GM21825 (cell line): ENCODE measurements at regions not wholly inside any gene's neighbourhood (a gene's known extent, or its start where the extent isn't known, plus 50 kb on each side); places are given as distances from the start of the nearest gene placed in this dataset.
A peak's percentile ranks its signal among the peaks of the same experiment; 100 is the strongest.

Experiments
- ATAC-seq: cut with Tn5 transposase; IDR thresholded peaks from one replicate; pipeline ENCODE4 v1.9.1; 2021; ENCODE audit warnings: mild to moderate bottlenecking, moderate library complexity; ENCODE audit not compliant: unreplicated experiment

DNA sequence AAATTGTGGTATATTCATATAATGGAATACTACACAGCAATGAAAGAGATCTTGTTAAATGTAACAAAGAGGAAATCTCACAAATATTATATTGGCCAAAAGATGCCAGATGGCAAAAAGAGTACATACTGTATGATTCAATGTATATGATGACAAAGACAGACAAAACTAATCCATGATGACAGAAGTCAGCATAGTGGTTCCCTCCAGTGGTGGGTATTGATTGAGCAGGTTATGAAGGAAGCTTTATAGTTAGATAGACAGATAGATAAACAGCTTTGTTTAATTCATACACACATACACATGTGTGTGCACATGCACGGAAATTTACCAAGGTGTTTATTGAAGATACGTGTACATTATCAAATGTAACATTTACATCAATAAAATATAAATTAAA, 74.4 kb upstream of the SMIM36 start:
- ATAC-seq = no peak

DNA sequence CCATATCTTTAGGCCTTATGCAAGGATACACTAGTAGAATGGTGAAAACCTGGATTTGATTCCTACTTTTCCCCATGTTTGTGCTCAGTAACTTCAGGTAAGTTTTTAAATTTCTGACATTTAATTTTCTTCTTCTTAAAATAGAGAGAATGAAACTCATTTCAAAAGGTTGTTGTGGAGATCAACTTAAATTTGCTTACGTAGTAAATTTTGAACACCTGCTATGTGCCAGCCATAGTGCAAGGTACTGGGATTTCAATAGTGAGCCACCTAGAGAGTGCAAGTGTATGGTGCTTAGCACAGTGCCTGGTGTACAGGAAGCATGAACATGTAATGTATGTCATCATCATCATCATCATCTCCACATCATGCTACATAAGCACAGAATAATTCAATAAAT, 73.6 kb upstream of the SMIM36 start:
- ATAC-seq = no peak

DNA sequence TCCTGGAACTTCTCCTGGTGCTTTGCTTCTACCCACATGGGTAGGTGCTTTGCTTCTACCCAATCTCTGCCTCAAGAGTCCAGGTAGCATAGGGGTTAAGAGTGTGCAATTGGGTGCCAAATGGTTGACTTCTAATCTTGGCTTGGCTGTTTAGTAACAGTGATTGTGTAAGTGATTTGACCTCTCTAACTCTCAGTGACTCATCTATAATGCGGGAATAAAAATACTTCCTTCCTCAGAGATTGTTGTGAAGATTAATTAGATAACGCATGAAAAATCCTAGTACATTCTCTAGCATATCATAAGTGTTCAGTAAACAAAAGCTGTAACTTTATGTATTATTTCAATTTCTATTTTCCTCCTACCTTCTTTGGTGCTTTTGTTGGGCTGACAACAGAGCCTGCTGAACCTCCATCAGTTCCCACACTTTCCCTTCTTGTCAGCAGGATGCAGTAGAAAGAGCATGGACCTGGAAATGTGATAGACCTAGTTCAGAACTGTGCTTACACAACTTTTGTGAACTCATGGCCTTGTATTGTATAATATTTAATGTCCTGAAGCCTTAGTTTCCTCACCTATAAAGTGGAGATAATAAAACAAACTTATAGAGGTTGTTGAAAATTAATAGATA, 72.9 kb upstream of the SMIM36 start:
- ATAC-seq = no peak

DNA sequence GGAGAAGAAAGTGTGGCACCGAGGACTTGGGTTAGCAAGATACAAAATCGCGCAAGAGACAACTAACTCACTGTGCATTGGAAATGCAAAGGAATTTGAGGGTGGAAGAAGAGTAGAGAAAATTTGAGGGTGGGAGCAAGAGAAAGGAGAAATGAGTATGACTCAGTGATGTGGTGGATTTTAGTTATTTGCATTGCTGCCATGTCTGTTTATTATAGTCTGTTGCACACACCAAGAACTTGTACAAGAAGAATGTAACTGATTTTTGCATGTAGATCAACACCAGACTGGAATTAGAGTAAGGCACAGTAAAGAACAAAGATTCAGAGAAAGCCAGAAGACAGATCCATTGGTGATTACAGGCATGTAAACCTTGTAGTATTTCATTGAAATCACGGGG, 71.6 kb upstream of the SMIM36 start:
- ATAC-seq = no peak

DNA sequence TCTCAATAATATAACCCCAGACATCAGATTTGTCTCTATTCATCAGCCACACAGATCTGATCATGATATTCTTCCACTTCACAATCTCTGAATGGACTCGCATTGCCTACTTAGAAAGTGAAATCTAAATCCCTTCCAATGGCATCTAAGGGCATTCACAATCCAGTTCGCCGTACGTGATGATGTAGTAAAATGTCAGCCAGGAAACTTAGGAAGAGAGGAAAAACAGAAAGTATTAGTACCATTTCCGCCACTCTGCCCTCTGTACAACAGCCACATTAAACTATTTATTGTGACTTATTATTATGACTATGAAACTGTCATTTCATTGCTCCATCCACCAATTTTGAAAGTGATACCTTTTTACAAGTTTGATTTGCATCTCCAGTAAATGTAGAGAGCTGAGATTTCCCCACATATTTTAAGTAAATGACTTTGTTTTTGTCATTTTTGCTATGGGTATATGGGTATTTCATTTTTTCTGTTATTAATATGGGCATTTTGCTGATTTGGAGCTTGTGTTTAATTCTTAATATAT, 69.4 kb upstream of the SMIM36 start:
- ATAC-seq = peak; percentile 42

DNA sequence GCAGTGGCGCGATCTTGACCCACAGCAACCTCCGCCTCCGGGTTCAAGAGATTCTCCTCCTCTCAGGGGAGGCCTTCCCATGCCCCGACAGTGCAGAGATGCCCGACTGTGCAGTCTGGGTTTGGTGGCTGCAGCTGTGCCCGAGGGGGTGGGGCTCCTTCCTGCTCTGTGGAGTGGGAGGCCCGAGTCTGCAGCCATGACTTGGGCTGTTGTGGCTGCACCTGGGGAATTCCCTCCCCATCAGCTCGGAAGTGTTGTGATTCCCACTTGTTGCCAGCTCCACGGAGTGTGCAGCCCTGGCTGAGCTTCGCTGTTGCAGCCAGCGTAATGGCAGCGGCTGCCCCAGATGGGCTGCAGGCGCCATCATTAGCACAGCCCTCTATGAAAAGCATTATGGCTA, 66.4 kb upstream of the SMIM36 start:
- peak; percentile 22 for ATAC-seq

DNA sequence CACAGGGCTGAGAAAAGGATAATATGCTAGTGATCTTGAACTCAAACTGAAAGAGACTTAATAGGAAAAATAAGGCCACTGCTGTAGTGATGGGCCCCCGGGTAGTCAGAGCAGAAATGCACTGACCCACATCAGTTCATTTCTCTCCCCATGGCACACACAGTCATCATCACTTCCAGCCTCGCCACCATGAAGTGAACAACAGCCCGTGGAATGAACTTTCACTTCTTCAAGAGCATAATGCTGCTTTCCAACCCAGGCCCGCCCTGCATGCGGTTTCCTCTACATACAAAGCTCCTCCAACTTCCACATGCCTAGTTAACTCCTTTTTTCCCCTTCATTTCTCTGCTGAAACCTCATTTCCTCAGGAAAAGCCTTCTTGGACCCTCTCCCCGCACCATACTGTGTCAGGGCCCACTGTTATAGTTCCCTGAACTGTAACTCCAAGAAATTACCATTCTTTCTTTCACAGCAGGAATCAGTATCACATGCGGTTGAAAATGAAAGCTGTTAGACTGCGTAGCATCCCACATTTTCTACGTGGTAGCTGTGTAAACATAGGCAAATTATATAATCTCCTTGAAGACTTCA, 65.8 kb upstream of the SMIM36 start:
- peak; percentile 70 for ATAC-seq

DNA sequence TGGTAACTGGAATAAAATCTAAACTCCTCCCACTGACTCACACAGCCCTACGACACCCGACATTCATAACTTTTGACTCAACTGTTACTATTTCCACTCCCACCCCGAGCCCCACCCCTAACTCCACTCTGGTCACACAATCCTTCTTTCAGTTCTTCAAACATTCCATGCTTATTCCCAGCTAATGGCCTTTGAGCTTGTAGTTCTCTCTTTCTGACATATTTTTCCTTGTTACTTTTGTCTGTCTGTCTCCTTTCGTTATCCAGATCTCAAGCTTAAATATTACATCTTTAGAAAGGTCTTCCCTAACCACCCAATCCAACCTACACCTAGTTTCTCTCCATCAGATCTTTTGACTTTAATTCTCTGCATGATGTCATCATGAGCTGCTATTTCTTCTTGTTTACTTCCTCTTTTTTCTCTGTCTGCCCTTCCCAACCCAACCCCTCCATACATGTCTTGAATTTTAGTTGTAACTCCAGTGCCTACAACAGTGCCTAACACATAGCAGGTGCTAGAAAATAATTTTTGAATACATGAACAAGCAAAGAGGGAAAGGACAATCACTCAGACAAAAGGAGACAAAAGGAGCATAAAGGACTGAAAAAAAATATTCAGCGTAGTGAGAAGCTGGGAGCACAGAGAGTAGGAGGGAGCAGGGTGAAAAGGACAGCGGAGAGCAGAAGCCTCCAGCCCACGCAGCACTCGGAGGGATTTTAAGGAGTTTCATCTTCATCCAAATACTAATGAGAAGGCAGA, 65.2 kb upstream of the SMIM36 start:
- peak; percentile 18 for ATAC-seq

DNA sequence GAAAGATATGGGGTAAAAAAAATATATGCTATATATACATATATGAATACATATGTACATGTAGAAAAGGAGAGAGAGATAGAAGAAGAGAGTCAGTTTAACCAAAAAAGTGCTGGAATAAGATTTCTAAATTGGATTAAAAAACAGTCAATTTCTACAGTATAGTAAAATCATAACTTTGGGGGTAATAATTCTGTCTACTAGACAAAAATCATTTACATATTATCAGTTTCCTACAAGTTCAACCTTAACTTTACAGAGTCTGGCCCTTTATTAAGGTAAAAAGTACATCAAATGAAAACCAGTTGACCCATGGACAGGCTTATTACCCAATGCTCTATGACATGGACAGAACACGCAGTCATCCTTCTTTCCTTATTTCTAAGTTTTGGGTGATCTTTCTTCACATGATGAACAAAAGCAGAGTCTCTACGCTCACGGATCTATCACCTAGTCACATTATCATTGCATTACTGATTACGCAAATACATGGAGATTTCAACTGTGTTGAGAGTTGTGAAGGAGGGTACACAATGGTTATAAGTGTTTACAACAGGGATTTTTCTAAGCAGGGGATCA, 63.9 kb upstream of the SMIM36 start:
- ATAC-seq = no peak

DNA sequence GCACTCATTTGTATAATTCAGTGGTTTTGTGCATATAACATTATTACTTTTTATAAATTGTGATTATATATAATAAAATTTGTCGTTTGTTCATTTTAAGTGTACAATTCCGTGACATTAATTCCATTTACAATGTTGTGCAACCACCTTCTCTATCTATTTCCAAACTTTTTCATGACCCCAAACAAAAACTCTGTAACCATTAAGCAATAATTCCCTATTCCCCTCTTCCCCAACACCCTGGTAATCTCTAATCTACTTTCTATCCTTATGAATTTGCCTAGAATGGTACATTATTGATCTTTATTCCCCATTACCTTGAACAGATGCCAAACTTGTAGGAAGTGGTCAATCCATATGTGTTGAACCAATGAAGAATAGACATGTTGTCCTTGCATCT, 61.3 kb upstream of the SMIM36 start:
- no peak for ATAC-seq

DNA sequence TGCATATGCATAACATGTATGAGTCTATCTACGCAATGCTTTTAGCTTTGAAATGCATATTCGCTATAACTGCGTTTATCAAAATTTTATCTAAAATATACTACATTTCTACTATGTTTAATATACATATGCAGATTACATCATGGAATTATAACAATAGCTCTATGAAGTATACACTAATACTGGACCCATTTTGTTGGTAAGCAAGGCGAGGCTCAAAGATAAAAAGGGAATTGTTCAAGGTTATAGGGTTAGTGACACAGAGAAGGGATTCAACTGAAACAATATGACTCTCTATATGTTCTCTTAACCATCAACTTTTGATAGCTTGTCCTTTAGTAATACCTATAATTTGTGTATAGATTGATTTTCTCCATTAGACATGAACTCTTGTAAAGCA, 60.9 kb upstream of the SMIM36 start:
- ATAC-seq = no peak

DNA sequence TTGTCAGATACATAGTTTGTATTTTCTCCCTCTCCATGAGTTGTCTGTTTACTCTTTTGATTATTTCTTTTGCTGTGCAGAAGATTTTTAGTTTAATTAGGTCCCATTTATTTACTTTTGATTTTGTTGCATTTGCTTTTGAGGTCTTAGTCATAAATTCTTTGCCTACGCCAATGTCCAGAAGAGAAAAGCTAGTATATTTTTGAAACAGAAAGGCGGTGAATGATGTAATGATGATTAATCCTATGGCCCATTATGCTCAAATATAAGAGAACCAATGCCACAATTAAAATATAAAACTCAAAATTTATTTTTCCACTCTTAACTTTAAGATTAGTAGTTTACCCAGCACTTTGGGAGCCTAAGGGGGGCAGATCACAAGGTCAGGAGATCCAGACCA, 59.8 kb upstream of the SMIM36 start:
- ATAC-seq = no peak

DNA sequence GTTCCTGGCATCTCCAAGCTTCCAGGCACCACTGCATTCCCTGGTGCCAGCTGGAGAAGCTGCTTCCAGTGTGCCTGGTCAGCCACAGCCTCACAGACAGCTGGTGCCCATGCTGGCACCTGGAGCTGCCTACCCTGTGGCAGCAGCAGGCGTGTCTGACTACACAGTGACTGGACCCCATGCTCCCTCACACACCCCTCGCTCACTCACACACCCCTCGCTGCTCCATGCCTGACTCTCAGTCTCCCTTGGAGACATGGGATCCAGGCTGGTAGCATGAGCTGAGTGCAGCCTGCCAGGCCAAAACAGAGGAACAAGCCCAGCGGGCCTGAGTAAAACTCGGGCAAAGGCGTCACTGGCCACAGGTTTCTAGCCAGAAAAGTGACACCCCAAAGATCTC, 59.1 kb upstream of the SMIM36 start:
- ATAC-seq = no peak

DNA sequence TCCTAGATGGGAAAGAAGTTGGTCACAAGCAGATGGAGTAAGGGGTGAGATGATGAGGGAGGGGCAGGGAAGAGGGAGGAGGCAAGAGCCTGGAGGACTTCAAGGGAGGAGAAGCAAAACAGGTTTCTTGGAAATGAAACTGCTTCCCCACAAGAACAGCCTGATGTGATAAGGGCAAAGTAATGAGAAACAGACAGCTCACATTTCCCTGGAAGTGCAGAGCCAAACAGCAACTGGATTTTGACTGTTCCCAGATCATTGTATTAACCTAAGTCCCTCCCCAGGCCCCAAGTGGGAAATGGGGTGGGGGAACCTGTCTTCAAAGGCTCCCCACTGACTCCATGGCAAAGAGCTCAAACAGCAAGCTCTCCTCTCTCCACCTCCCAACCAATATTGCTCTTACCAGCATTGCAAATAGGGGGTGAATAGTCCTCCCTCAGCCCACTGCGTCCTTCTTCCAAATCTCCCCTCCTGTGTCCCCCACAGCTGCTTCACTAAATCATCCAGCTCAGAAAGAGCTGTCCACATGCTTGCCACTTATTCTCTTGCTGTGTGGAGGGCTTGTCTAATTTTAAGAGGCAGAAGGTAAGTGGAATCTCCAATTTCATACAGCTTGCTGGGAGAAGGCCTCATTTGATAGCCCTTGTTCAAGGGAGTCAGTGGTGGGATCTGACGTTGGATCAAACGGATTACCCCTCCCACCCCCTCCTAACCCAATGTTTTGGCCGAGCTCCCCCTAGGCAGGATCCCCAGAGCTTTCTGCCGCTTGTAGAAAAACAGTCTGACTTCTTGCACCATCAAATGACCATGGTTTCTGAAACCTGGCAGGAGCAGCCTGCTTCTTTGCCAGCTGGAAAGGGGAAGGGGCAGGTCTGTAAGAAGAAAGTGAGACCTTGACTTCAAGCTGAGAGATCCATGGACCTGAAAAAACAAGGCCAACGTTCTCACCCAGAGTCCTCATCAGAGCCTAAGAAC, 56.3 kb upstream of the SMIM36 start:
- no peak for ATAC-seq

DNA sequence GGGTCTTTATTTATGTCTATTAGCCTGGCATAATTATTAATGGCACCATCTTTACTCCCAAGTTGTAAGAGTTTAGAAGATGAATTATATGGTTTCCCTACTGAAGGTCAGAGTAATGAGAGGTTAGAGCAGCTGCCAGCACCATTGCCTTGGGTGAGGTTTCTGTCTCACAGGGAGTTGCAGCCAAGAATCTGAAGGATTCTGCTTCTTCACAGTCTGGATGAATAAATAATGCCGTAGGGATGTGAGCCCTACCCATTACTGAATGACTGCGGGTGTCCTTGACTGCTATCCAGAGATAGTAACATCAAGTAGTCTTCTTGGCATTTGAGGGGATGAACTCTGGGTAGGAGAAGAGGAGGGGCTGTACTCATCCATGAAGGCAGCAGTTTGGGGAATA, 52.8 kb upstream of the SMIM36 start:
- ATAC-seq = no peak

DNA sequence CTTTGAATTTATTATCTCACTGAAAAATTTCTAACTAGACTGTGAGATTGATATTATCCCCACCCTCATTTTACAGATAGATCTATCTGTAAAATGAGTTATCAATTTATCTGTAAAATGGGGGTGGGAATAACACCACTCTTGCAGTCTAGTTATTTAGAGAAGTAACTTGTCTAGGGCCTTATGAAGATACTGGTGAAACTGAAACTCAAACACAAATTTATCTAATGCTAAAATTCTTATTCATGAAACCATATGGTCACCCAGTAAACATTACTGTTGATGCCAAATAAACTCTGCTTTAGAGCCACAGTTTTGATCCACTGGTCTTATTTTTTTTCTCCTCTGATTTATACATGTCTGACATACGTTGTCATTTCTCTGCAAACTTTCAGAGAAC, 52.1 kb upstream of the SMIM36 start:
- no peak for ATAC-seq

DNA sequence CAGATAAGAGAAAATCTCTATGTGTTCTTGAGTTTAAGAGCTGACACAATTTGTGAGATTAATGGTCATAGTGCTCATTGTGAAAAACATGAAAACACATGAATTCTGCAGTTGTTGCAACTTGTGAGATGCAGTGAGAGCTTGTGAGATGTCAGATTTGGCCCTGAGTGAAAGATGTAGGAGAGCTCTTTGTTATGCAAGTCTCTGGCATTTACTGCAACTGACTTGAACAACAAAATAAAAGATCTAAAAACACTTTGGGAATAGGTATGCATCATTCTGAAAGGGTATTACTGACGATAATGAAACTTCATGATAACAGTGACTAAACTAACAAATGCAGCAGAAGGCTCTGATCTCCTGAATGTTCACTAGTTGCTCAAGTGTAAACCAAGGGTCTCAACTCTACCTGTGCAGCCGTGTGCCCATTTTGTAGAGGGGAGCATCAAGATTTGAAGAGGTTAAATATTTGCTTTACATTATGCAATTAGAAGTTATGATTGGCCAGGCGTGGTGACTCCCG, 50.8 kb upstream of the SMIM36 start:
- no peak for ATAC-seq

DNA sequence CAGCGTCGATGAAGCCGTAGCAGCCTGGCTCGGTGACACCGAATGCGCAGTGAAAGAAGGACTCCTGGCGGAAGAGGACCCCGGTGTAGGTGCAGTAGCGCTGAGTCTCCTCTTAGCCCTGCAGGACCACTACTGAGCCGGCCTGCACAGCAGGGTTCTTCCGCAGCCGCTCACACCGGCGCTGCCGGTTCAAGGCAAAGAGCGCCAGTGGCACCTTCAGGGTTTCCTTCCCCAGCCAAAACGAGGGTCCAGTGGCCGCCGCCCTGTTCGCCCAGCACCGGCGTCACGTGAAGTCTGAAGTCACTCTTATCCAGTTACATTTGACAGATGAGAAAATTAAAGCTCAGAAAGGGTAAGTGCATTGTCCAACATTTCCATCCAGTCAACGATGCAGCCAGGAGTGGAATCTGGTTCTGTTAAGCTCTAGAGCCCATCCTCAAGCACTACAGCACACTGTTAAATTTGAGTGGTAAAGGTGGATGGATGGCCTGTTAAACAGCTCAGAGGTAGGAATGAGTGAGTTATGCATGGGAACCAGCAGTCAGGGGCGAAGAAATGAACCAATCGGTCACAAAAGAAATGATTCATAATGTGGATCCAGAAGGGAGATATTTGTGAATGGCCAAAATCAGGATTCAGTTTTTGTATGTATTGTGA, 50.2 kb upstream of the SMIM36 start:
- no peak for ATAC-seq
